GM12878 (cell line): ENCODE measurements at regions not wholly inside any gene's neighbourhood (a gene's known extent, or its start where the extent isn't known, plus 50 kb on each side); places are given as distances from the start of the nearest gene placed in this dataset.

Experiments
- ATAC-seq: fragments of 200-7000 bp; cut with Tn5 transposase; 3 replicates; pipeline ENCODE4 v1.9.1; 2020; ENCODE audit warnings: mild to moderate bottlenecking, moderate library complexity
- BruUV-seq: library from RNA; stranded (reverse); fragments of 400-500 nt; replicated peaks from 2 replicates; lab custom pipeline; 2021; lab: Mats Ljungman, UMichigan
- CTCF ChIA-PET: fragments of 300-600 bp; sonication (Branson Sonifier 250); formaldehyde crosslinking; extraction: SDS; loops from one replicate; lab custom pipeline; 2021; ENCODE audit warnings: inconsistent platforms; lab: Yijun Ruan, JAX
- POLR2A ChIA-PET: fragments of 350-600 bp; formaldehyde crosslinking; extraction: SDS; loops from one replicate; lab custom pipeline; 2021; ENCODE audit warnings: inconsistent platforms; lab: Charles Lee
- RAD21 ChIA-PET: fragments of 300-600 bp; sonication (Branson Sonifier 250); formaldehyde crosslinking; loops from one replicate; lab custom pipeline; 2023; ENCODE audit warnings: antibody characterized with exemption; ENCODE audit not compliant: unreplicated experiment; lab: Charles Lee
- SMC1A ChIA-PET: fragments of 300-600 bp; sonication (Branson Sonifier 250); formaldehyde crosslinking; loops from one replicate; lab custom pipeline; 2023; ENCODE audit not compliant: unreplicated experiment, uncharacterized antibody; lab: Charles Lee
- DNase-seq: peaks from one replicate; pipeline ENCODE4 v3.0.0-alpha.2; 2011; ENCODE audit warnings: low read depth, low spot score
- FAIRE-seq: peaks from 3 replicates; lab custom pipeline; 2011; peaks lifted over from hg19 to GRCh38; lab: Jason Lieb, UNC
- H2AFZ ChIP-seq: 2 replicates; pipeline ENCODE4 v1.6.0; 2011; ENCODE audit warnings: low read depth, low read length, control low read depth; ENCODE audit not compliant: control insufficient read depth
- H3K27ac ChIP-seq: 2 replicates; pipeline ENCODE4 v1.5.1; 2011; ENCODE audit warnings: control low read depth; ENCODE audit not compliant: control insufficient read depth, insufficient read depth
- H3K27me3 ChIP-seq, 2 experiments: replicated peaks in 1 of 2; 2 replicates each; pipeline versions ENCODE4 v1.6.0 to v1.6.1; 2011; ENCODE audit warnings: low read length in 1 of 2; ENCODE audit not compliant: control insufficient read depth in 2 of 2, insufficient read depth in 2 of 2
- H3K36me3 ChIP-seq, 2 experiments: 2 replicates each; pipeline ENCODE4 v1.5.1; 2011; ENCODE audit warnings: low read length in 1 of 2; ENCODE audit not compliant: control insufficient read depth in 2 of 2, insufficient read depth in 2 of 2
- H3K4me1 ChIP-seq: 2 replicates; pipeline ENCODE4 v1.6.1; 2011; ENCODE audit warnings: mild to moderate bottlenecking, low read length, moderate library complexity, mixed read lengths; ENCODE audit not compliant: control insufficient read depth, insufficient read depth
- H3K4me2 ChIP-seq: 2 replicates; pipeline ENCODE4 v1.6.0; 2011; ENCODE audit warnings: control low read depth; ENCODE audit not compliant: control insufficient read depth, insufficient read depth
- H3K4me3 ChIP-seq: fragments of 200-600 bp; sonication (generic); 2 replicates; pipeline ENCODE4 v1.5.1; 2016
- H3K79me2 ChIP-seq: 2 replicates; pipeline ENCODE4 v1.6.0; 2011; ENCODE audit warnings: low read length; ENCODE audit not compliant: control insufficient read depth, insufficient read depth
- H3K9ac ChIP-seq: 2 replicates; pipeline ENCODE4 v1.8.0; 2011; ENCODE audit warnings: low read length, control low read depth, mixed read lengths; ENCODE audit not compliant: control insufficient read depth, insufficient read depth
- H3K9me3 ChIP-seq: replicated peaks from 3 replicates; pipeline ENCODE4 v1.5.1; 2011; ENCODE audit warnings: mild to moderate bottlenecking, low read length; ENCODE audit not compliant: control insufficient read depth, insufficient read depth
- H4K20me1 ChIP-seq: 2 replicates; pipeline ENCODE4 v1.6.0; 2011; ENCODE audit not compliant: control insufficient read depth, insufficient read depth
- ESRRA ChIP-seq: IDR thresholded peaks from 2 replicates; pipeline ENCODE4 v1.6.1; 2012; ENCODE audit warnings: mild to moderate bottlenecking, low read length, improper control_type of control experiment
- WGBS: methylation state at CpG from one replicate; pipeline ENCODE4 v1.1.6; 2016; ENCODE audit warnings: low lambda C conversion rate; ENCODE audit not compliant: insufficient replicate concordance, insufficient coverage; ENCODE audit errors: missing lambda C conversion rate; 5-methylcytosine and 5-hydroxymethylcytosine counted together
- in situ Hi-C: fragments of 300-500 bp; cut with MboI; formaldehyde crosslinking; loops from 9 replicates; pipeline ENCODE4 v1.14.3; 2018; ENCODE audit warnings: mixed read lengths
- intact Hi-C: fragments of 100-400 bp; cut with micrococcal nuclease; formaldehyde crosslinking; loops from one replicate; pipeline ENCODE4 v1.14.2; 2022; ENCODE audit not compliant: unreplicated experiment
- TF ChIP-seq, protein P1 (sequence below): IDR thresholded peaks from 2 replicates; pipeline ENCODE4 v1.6.1; 2012; ENCODE audit warnings: low read depth, low read length, improper control_type of control experiment
- TF ChIP-seq, protein P2 (sequence below): fragments of 450-650 bp; IDR thresholded peaks from 2 replicates; pipeline ENCODE4 v1.6.1; 2018; ENCODE audit warnings: mild to moderate bottlenecking, low read depth, moderate library complexity; ENCODE audit not compliant: partially characterized antibody
- TF ChIP-seq, protein P3 (sequence below): fragments of 450-650 bp; conservative IDR thresholded peaks from 2 replicates; pipeline ENCODE4 v1.6.1; 2017; ENCODE audit warnings: mild to moderate bottlenecking, moderate library complexity

DNA sequence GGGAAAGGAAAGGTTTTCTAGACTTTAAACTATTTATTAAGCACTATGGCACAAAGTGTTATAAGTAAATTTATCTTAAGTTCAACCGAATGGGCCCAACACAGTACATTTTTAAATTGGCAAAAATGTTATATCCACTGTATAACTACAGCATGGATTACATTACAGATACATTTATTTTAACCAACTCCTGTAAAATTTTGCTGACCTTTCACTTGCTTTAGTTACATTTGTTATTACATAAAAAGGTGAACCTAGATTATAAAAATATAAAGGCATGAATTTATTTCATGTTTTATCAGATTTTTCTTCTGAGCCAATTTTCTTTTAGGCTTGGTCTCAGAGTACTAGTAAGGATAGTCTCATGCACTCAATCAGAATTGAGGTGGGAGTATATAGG, 221.9 kb upstream of the GBE1 start:
- in situ Hi-C loops = no loop called here
- no peaks in the 10 kb centered on the region for H3K79me2 ChIP-seq
- H3K27me3 ChIP-seq = no peaks in the 10 kb centered on the region
- no peak for DNase-seq
- ChIA-PET POLR2A (no interaction called here), SMC1A (no interaction called here), RAD21 (no interaction called here), CTCF (no interaction called here)
- BruUV-seq = no TSS peak
- intact Hi-C loops = no loop called here
- no peak for TF ChIP-seq ESRRA
- TF ChIP-seq, protein P1, sequence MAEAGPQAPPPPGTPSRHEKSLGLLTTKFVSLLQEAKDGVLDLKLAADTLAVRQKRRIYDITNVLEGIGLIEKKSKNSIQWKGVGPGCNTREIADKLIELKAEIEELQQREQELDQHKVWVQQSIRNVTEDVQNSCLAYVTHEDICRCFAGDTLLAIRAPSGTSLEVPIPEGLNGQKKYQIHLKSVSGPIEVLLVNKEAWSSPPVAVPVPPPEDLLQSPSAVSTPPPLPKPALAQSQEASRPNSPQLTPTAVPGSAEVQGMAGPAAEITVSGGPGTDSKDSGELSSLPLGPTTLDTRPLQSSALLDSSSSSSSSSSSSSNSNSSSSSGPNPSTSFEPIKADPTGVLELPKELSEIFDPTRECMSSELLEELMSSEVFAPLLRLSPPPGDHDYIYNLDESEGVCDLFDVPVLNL = no peak
- TF ChIP-seq, protein P2, sequence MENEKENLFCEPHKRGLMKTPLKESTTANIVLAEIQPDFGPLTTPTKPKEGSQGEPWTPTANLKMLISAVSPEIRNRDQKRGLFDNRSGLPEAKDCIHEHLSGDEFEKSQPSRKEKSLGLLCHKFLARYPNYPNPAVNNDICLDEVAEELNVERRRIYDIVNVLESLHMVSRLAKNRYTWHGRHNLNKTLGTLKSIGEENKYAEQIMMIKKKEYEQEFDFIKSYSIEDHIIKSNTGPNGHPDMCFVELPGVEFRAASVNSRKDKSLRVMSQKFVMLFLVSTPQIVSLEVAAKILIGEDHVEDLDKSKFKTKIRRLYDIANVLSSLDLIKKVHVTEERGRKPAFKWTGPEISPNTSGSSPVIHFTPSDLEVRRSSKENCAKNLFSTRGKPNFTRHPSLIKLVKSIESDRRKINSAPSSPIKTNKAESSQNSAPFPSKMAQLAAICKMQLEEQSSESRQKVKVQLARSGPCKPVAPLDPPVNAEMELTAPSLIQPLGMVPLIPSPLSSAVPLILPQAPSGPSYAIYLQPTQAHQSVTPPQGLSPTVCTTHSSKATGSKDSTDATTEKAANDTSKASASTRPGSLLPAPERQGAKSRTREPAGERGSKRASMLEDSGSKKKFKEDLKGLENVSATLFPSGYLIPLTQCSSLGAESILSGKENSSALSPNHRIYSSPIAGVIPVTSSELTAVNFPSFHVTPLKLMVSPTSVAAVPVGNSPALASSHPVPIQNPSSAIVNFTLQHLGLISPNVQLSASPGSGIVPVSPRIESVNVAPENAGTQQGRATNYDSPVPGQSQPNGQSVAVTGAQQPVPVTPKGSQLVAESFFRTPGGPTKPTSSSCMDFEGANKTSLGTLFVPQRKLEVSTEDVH = no peak
- TF ChIP-seq, protein P3, sequence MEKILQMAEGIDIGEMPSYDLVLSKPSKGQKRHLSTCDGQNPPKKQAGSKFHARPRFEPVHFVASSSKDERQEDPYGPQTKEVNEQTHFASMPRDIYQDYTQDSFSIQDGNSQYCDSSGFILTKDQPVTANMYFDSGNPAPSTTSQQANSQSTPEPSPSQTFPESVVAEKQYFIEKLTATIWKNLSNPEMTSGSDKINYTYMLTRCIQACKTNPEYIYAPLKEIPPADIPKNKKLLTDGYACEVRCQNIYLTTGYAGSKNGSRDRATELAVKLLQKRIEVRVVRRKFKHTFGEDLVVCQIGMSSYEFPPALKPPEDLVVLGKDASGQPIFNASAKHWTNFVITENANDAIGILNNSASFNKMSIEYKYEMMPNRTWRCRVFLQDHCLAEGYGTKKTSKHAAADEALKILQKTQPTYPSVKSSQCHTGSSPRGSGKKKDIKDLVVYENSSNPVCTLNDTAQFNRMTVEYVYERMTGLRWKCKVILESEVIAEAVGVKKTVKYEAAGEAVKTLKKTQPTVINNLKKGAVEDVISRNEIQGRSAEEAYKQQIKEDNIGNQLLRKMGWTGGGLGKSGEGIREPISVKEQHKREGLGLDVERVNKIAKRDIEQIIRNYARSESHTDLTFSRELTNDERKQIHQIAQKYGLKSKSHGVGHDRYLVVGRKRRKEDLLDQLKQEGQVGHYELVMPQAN = no peak
- H3K36me3 ChIP-seq = no peaks in the 10 kb centered on the region
- no peak overlapping the region for H2AFZ ChIP-seq
- no peaks in the 10 kb centered on the region for H3K9me3 ChIP-seq
- no peak overlapping the region for H3K27ac ChIP-seq
- ATAC-seq = no peak
- no peak overlapping the region for H3K4me3 ChIP-seq
- WGBS = 0% methylated on average over 1 of the region's 1 CpG
- H3K9ac ChIP-seq = no peak overlapping the region
- no peaks in the 10 kb centered on the region for H4K20me1 ChIP-seq
- no peak overlapping the region for H3K4me2 ChIP-seq
- no peak for FAIRE-seq
- H3K4me1 ChIP-seq = no peaks in the 10 kb centered on the region
